Erythroblast (primary cell): ENCODE measurements at regions not wholly inside any gene's neighbourhood (a gene's known extent, or its start where the extent isn't known, plus 50 kb on each side); places are given as distances from the start of the nearest gene placed in this dataset.

ENCODE experiments used
- GATA1 ChIP-seq: IDR thresholded peaks from 2 replicates; pipeline ENCODE4 v1.6.1; 2011; ENCODE audit warnings: low read depth, mild to moderate bottlenecking, control low read depth, low read length, moderate library complexity
- POLR2A ChIP-seq: IDR thresholded peaks from 2 replicates; pipeline ENCODE4 v1.6.1; 2011; ENCODE audit warnings: mild to moderate bottlenecking, low read length

GRCh38 chr14:65332141-65332871 lies 80.2 kb upstream of the FUT8 start:
- TF ChIP-seq POLR2A: no peak
- TF ChIP-seq GATA1: no peak
